ENCODE measurements at regions not wholly inside any gene's neighbourhood (a gene's known extent, or its start where the extent isn't known, plus 50 kb on each side); places are given as distances from the start of the nearest gene placed in this dataset.
"Not testable (repeated sequence)": the region's sequence is repeated elsewhere in the genome, so short reads cannot be mapped to it uniquely, and the experiment has no call there.

GRCh38 chr6:58365856-58366255, 1048.4 kb downstream of the PRIM2 start:
- H3K36me3 Mint-ChIP-seq; DNase-seq (ENCODE audit: extremely low spot score, unreplicated experiment); H3K4me3 Mint-ChIP-seq; H3K4me1 Mint-ChIP-seq (ENCODE audit: unreplicated experiment); H3K9me3 Mint-ChIP-seq; H3K27me3 Mint-ChIP-seq; H3K27ac Mint-ChIP-seq: not testable (repeated sequence)

- not testable (repeated sequence) for H3K4me1 Mint-ChIP-seq (ENCODE audit: unreplicated experiment); H3K27ac Mint-ChIP-seq; H3K36me3 Mint-ChIP-seq; DNase-seq (ENCODE audit: extremely low spot score, unreplicated experiment); H3K4me3 Mint-ChIP-seq; H3K9me3 Mint-ChIP-seq; H3K27me3 Mint-ChIP-seq
These were observed 1089.2 kb downstream of the PRIM2 start for GRCh38 chr6:58406659-58407058.

DNA sequence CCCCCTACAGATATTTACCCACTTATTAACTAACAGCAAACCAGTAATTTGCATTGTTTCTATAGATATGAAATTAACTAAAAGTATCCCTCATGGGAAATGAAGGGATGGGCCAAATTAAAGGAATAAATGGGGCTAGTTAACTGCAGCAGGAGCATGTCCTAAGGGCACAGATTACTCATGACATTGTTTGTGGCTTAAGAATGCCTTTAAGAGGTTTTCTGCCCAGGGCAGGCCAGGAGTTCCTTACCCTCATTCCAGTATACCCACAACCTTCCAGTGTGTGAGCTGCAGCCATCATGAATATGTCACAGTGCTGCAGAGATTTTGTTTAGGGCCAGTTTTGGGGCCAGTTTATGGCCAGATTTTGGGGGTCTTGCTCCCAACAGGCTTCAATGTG, 1101.9 kb downstream of the PRIM2 start:
- Mint-ChIP-seq H3K27ac (no peak overlapping the region), H3K9me3 (peaks cover 7% of the 10 kb centered on the region), H3K27me3 (no peaks in the 10 kb centered on the region), H3K4me3 (no peak overlapping the region), H3K4me1 (ENCODE audit: unreplicated experiment) (no peaks in the 10 kb centered on the region), H3K36me3 (no peaks in the 10 kb centered on the region)
- TF ChIP-seq, protein P1, sequence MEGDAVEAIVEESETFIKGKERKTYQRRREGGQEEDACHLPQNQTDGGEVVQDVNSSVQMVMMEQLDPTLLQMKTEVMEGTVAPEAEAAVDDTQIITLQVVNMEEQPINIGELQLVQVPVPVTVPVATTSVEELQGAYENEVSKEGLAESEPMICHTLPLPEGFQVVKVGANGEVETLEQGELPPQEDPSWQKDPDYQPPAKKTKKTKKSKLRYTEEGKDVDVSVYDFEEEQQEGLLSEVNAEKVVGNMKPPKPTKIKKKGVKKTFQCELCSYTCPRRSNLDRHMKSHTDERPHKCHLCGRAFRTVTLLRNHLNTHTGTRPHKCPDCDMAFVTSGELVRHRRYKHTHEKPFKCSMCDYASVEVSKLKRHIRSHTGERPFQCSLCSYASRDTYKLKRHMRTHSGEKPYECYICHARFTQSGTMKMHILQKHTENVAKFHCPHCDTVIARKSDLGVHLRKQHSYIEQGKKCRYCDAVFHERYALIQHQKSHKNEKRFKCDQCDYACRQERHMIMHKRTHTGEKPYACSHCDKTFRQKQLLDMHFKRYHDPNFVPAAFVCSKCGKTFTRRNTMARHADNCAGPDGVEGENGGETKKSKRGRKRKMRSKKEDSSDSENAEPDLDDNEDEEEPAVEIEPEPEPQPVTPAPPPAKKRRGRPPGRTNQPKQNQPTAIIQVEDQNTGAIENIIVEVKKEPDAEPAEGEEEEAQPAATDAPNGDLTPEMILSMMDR (conservative IDR thresholded peaks at IDR 0.05) = no peak
- DNase-seq (ENCODE audit: extremely low spot score, unreplicated experiment) = no peak
